ENCODE measurements at regions not wholly inside any gene's neighbourhood (a gene's known extent, or its start where the extent isn't known, plus 50 kb on each side); places are given as distances from the start of the nearest gene placed in this dataset.

GRCh38 chr7:17617857-17618651 is 319.6 kb downstream of the AHR start:
- DNase-seq (ENCODE audit: low spot score, unreplicated experiment): no peak
- Mint-ChIP-seq H3K4me3 (ENCODE audit: low read depth) (peak overlapping the region; percentile 67), H3K36me3 (ENCODE audit: insufficient read depth) (no peaks in the 10 kb centered on the region), H3K27me3 (no peaks in the 10 kb centered on the region), H3K4me1 (ENCODE audit: low read depth) (peaks cover 25% of the 10 kb centered on the region), H3K27ac (peak overlapping the region; percentile 76), H3K9me3 (ENCODE audit: low read depth) (peaks cover 10% of the 10 kb centered on the region)
- TF ChIP-seq CTCF (IDR thresholded peaks at IDR 0.05; ENCODE audit: unreplicated experiment): no peak

GRCh38 chr7:17618652-17618974 is 320.2 kb downstream of the AHR start:
- Mint-ChIP-seq H3K27ac (peak overlapping the region; percentile 76), H3K4me3 (ENCODE audit: low read depth) (peak overlapping the region; percentile 67), H3K4me1 (ENCODE audit: low read depth) (peaks cover 28% of the 10 kb centered on the region), H3K9me3 (ENCODE audit: low read depth) (peaks cover 10% of the 10 kb centered on the region), H3K27me3 (no peaks in the 10 kb centered on the region), H3K36me3 (ENCODE audit: insufficient read depth) (no peaks in the 10 kb centered on the region)
- no peak for TF ChIP-seq CTCF (IDR thresholded peaks at IDR 0.05; ENCODE audit: unreplicated experiment)
- no peak for DNase-seq (ENCODE audit: low spot score, unreplicated experiment)

GRCh38 chr7:17619196-17619818 is 320.9 kb downstream of the AHR start:
- Mint-ChIP-seq H3K27me3 (no peaks in the 10 kb centered on the region), H3K27ac (no peak overlapping the region), H3K4me1 (ENCODE audit: low read depth) (peaks cover 28% of the 10 kb centered on the region), H3K36me3 (ENCODE audit: insufficient read depth) (no peaks in the 10 kb centered on the region), H3K4me3 (ENCODE audit: low read depth) (no peak overlapping the region), H3K9me3 (ENCODE audit: low read depth) (peaks cover 10% of the 10 kb centered on the region)
- no peak for DNase-seq (ENCODE audit: low spot score, unreplicated experiment)
- TF ChIP-seq CTCF (IDR thresholded peaks at IDR 0.05; ENCODE audit: unreplicated experiment): no peak

GRCh38 chr7:17620566-17620965 is 319.7 kb downstream of the SNX13 start:
- H3K27me3 Mint-ChIP-seq: no peaks in the 10 kb centered on the region
- no peaks in the 10 kb centered on the region for H3K36me3 Mint-ChIP-seq (ENCODE audit: insufficient read depth)
- H3K4me1 Mint-ChIP-seq (ENCODE audit: low read depth): peaks cover 28% of the 10 kb centered on the region
- TF ChIP-seq CTCF (IDR thresholded peaks at IDR 0.05; ENCODE audit: unreplicated experiment): no peak
- DNase-seq (ENCODE audit: low spot score, unreplicated experiment): no peak
- peaks cover 6% of the 10 kb centered on the region for H3K9me3 Mint-ChIP-seq (ENCODE audit: low read depth)
- no peak overlapping the region for H3K27ac Mint-ChIP-seq
- H3K4me3 Mint-ChIP-seq (ENCODE audit: low read depth): no peak overlapping the region

GRCh38 chr7:17622451-17622850 is 317.8 kb downstream of the SNX13 start:
- peaks cover 6% of the 10 kb centered on the region for H3K9me3 Mint-ChIP-seq (ENCODE audit: low read depth)
- H3K27ac Mint-ChIP-seq: no peak overlapping the region
- no peaks in the 10 kb centered on the region for H3K36me3 Mint-ChIP-seq (ENCODE audit: insufficient read depth)
- H3K27me3 Mint-ChIP-seq: no peaks in the 10 kb centered on the region
- no peak overlapping the region for H3K4me3 Mint-ChIP-seq (ENCODE audit: low read depth)
- no peak for DNase-seq (ENCODE audit: low spot score, unreplicated experiment)
- H3K4me1 Mint-ChIP-seq (ENCODE audit: low read depth): peaks cover 24% of the 10 kb centered on the region
- TF ChIP-seq CTCF (IDR thresholded peaks at IDR 0.05; ENCODE audit: unreplicated experiment): no peak

Data from progenitor cell of endocrine pancreas (in vitro differentiated cells).